Activated T-helper 1 cell treated with Interleukin-2 at 50 U/mL for 16 hours (primary cell): ENCODE measurements at regions not wholly inside any gene's neighbourhood (a gene's known extent, or its start where the extent isn't known, plus 50 kb on each side); places are given as distances from the start of the nearest gene placed in this dataset.
"Not testable (repeated sequence)": the region's sequence is repeated elsewhere in the genome, so short reads cannot be mapped to it uniquely, and the experiment has no call there.

Experiments used
- DNase-seq: peaks from one replicate; pipeline ENCODE4 v3.0.0-alpha.2; 2020; ENCODE audit warnings: low read depth

- no peak for DNase-seq
Measured at GRCh38 chr6:102902471-102902870, 1509.0 kb downstream of the GRIK2 start.

DNA sequence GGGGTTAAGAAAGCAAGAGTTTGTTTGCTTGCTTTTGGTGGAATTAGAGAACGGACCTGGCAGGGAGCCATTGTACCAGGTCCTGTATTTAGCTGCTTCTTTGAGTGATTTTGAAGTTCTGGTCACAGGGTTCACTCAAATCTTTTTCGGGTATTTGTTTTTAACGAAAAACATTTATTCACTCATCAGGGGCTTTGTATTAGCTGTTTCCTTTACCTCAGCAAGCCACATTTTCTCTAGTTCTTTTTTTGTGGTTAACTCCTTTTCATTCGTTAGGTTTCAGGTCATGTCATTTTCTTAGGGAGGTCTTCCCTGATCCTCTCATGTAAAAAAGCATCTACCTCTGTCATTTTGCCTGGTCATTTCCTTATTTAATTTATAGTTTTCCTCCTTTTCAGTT lies 1502.2 kb downstream of the GRIK2 start:
- DNase-seq, result no peak

GRCh38 chr6:102885165-102885564 lies 1491.7 kb downstream of the GRIK2 start:
- DNase-seq, result no peak

- DNase-seq, result no peak
Measured at GRCh38 chr6:102853249-102853955, 1459.9 kb downstream of the GRIK2 start.

DNA sequence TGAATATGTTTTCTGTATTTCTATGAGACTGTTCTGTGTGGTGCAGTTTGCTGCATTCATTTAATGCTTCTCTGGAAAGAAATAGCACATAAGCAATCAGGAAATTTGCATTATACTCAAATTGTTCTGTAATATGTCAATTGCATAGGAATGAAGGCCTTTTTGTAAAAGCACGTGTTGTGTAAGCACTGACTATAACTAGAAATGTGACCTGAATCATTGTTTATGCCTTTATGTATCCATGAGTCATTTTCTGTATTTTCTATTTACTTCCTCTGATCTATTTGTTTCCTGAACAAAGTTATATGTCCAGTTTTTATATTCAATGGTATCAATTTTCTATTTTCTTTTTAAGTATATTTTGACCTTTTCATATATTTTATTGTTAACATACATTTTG lies 1455.3 kb downstream of the GRIK2 start:
- DNase-seq, result no peak

DNA sequence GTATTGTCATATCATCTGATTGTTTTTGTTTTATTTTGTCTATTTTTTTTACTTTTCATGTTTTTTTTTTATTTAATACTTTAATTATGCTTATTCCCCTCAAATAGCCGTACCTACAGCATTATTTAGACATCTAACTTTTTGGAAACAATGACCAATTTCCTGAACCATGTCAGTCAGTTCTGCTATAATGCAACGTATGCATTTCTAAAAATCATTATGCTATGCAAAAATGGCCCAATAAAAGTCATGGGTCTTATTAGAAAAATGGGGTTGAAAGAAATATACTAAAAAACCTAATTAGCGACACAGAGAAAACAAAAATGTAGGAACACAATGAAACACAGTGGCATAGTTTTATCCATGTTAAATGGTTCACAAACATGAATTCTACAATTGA lies 1454.7 kb downstream of the GRIK2 start:
- no peak for DNase-seq

GRCh38 chr6:102841060-102841459 lies 1447.6 kb downstream of the GRIK2 start:
- DNase-seq, result no peak

GRCh38 chr6:102832021-102832420 lies 1438.5 kb downstream of the GRIK2 start:
- DNase-seq, result no peak

DNA sequence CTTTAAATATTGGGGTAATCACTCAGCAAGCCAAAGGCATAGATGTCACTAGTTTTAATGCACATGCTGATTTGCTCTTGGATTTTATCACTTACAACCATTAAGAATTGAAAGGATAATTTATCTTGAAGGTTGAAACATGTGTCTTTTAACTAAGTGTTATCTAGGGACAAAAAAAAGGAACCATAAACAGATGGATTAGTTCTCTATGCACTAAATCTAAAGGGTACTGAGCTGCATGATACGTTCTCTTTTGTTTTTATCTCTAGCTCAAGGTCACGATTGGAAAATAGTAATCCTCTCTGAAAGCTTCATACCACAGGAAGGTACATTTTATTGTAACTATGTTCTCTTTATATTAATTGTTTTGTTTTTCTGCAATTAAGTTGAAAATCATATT lies 1426.6 kb downstream of the GRIK2 start:
- DNase-seq, result no peak

DNA sequence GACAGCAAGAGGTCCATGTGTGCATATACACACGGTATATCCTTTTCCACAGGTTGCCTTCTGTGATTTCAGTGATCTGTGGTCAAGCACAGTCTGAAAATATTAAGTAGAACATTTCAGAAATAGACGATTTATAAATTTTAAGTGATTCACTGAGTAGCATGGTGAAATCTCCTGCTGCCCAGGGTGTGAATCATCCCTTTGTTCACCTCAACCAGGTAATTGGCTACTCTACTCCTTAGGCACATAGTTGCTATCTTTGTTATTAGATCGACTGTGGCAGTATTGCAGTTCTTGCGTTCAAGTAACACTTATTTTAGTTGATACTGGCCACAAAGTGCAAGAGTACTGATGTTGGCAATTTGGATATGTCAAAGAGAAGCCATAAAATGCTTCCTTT lies 1421.7 kb downstream of the GRIK2 start:
- no peak for DNase-seq

DNA sequence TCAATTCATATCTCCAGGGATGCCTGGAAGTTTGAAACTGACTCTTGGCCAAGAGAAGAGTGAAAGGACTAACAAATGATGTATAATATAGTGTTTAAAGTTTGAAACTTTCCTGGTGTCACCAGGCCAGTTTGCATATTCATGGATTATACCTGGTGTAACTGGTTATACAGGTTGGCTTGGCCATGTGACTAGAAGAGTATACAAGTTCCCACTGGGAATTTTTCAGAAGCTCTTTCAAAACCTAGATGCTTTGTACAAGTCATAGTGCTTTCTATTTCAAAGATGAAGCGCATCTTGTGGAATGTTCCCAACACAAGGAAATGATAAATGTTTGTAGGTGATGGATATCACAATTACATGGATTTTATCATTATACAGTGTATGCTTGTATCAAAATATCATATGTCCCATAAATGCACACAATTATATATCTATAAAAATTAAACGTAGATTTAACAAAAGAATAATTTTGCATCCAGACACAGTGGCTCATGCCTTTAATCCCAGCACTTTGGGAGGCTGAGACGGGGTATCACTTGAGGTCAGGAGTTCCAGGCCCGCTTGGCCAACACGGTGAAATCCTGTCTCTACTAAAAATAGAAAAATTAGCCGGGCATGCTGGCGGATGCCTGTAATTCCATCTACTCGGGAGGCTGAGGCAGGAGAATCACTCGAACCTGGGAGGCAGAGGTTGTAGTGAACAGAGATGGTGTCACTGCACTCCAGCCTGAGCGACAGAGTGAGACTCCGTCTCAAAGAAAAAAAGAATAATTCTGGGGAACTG lies 1420.2 kb downstream of the GRIK2 start:
- DNase-seq, result no peak

GRCh38 chr6:102812242-102812641 lies 1418.7 kb downstream of the GRIK2 start:
- no peak for DNase-seq

DNA sequence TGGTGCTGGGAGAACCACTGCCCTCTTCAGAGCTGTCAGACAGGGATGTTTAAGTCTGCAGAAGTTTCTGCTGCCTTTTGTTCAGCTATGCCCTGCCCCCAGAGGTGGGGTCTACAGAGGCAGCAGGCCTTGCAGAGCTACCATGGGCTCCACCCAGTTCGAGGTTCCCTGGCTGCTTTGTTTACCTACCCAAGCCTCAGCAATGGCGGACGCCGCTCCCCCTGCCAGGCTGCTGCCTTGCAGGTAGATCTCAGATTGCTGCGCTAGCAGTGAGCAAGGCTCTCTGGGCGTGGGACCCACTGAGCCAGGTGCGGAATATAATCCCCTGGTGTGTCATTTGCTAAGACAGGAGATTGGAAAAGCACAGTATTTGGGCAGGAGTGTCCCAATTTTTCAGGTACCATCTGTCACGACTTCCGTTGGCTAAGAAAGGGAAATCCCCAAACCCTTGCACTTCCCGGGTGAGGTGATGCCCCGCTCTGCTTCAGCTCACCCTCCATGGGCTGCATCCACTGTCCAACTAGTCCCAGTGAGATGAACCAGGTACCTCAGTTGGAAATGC lies 1415.5 kb downstream of the GRIK2 start:
- DNase-seq, result not testable (repeated sequence)

DNA sequence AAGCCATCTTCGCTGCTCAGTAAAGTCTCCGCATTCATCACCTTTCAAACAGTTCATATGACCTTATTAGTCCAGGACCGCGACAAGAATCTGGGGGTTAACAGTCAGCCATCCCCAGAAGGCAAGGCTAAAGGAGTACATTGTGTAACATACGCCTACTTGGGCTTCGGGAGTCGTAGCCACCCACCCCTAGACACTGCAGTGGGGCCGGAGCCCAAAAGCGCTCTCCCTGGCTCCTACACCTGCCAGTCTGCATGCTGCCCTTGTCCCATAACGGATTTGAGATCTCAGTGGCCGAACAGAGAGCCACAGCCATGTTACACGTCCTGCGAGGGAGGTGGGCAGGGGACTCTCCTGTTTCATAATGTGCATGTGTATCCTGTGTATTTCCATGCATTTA lies 1405.5 kb downstream of the GRIK2 start:
- DNase-seq, result no peak

DNA sequence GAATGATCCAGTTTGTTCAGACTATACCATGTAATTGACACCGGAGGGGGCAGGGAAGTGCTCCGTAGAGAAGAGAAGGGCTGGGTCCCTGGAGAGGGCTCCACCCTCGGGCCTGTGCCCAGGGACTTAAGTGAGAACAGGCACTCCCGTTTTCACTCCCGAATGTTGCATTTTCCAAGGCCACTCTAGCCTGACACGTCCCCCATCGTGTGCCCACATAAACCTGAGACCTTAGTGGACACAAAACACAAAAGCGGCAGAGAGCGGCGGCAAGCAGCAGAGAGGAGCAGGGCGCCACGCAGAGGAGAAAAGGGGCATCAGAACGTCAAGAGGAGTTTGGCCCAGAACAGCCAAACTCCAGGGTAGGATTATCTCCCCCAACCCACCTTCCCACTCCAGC lies 1405.1 kb downstream of the GRIK2 start:
- DNase-seq, result no peak

GRCh38 chr6:102793752-102794151 lies 1400.2 kb downstream of the GRIK2 start:
- no peak for DNase-seq

DNA sequence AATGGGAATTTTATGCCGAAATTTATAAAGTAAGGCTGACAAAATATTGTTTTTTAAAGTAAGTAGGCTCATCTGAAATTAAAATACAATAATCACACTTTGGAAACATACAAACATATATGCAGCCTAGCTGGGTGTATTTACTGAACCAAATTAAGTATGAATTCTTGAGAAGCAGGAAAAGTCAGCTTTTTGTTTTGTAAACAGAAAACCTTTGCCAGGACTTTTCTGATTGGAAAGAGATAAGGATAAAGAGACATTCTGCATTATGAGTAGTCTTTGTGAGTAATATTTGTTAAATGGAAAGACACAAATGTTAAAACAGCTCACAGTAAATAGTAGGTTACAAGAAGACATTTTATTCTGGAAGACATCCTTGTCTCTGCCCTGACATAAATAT lies 1380.8 kb downstream of the GRIK2 start:
- DNase-seq, result no peak

- no peak for DNase-seq
Measured at GRCh38 chr6:102773636-102774035, 1380.1 kb downstream of the GRIK2 start.

- DNase-seq, result no peak
Measured at GRCh38 chr6:102766963-102767362, 1373.5 kb downstream of the GRIK2 start.

- DNase-seq, result no peak
Measured at GRCh38 chr6:102764317-102764716, 1370.8 kb downstream of the GRIK2 start.

GRCh38 chr6:102763891-102764290 lies 1370.4 kb downstream of the GRIK2 start:
- DNase-seq, result no peak

DNA sequence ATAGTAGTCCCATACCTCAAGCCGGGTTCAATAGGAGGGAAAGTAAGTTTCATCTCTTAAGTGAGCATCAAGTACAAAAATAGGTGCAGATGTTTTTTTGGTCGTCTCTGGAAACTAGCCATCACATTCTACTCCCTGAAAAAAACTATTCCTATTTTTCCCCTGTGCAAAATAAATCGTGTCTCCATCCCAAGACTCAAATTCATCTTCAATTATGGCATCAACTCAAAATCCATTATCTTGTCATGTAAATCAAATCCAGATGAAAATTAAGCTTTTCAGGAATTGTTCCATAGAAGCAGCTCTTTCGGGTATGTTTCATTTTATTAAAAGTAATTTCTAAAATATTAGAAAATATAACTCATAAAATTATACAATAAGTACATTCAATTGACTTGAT lies 1368.4 kb downstream of the GRIK2 start:
- DNase-seq, result no peak

DNA sequence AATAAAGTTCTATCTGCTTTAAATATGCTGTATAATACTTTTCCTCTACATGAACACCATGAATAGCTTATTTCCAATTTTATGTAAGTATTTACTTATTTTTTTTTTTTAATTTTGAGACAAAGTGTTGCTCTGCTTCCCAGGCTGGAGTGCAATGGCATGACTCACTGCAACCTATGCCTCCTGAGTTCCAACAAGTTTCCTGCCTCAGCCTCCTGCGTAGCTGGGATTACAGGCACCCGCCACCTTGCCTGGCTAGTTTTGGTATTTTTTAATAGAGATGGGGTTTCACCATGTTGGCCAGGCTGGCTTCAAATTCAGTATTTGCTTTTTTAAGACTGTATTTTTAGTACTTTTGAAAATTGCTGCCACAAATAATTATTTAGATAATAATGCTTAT lies 1365.9 kb downstream of the GRIK2 start:
- no peak for DNase-seq
